Left lung (tissue), 4 donors: ENCODE measurements at regions not wholly inside any gene's neighbourhood (a gene's known extent, or its start where the extent isn't known, plus 50 kb on each side); places are given as distances from the start of the nearest gene placed in this dataset.
"Not testable (repeated sequence)": the region's sequence is repeated elsewhere in the genome, so short reads cannot be mapped to it uniquely, and the experiment has no call there.

Experiments used
- ATAC-seq: fragments of 200-7000 bp; cut with Tn5 transposase; one replicate; pipeline ENCODE4 v1.9.1; 2020; ENCODE audit warnings: moderate library complexity
- DNase-seq, 4 donors: peaks; one replicate each; pipeline ENCODE4 v3.0.0-alpha.2; 2013 to 2020
- H3K27ac ChIP-seq, 2 donors: fragments of 200-600 bp; sonication (generic) in 1 of 2; one replicate each; pipeline versions ENCODE4 v1.5.0 to v1.8.0; 2020 to 2021
- H3K27me3 ChIP-seq, 2 donors: fragments of 200-600 bp; sonication (generic) in 1 of 2; one replicate each; pipeline versions ENCODE4 v1.5.0 to v1.8.0; 2020 to 2021
- H3K36me3 ChIP-seq, 2 donors: fragments of 200-600 bp; sonication (generic) in 1 of 2; one replicate each; pipeline versions ENCODE4 v1.5.0 to v1.8.0; 2020 to 2021
- H3K4me1 ChIP-seq, 2 donors: fragments of 200-600 bp; one replicate each; pipeline ENCODE4 v1.8.0; 2021
- H3K4me3 ChIP-seq, 2 donors: fragments of 200-600 bp; sonication (generic) in 1 of 2; one replicate each; pipeline versions ENCODE4 v1.5.0 to v1.8.0; 2020 to 2021; ENCODE audit warnings: mild to moderate bottlenecking in 1 of 2
- H3K9me3 ChIP-seq, 2 donors: fragments of 200-600 bp; sonication (generic) in 1 of 2; one replicate each; pipeline versions ENCODE4 v1.5.0 to v1.8.0; 2020 to 2021
- CTCF ChIP-seq, 2 donors: fragments of 200-600 bp; sonication (generic) in 1 of 2; IDR thresholded peaks; one replicate each; pipeline versions ENCODE4 v1.5.0 to v1.8.0; 2021; ENCODE audit warnings: antibody characterized with exemption in 2 of 2
- intact Hi-C, 2 donors: fragments of 100-400 bp; cut with DNase I; formaldehyde crosslinking; loops; one replicate each; pipeline versions ENCODE4 v1.11.2 to v1.14.2; 2022
- donor health status: DM: no; HTN: yes; CAD: no.
- donor health status: DM: no; HTN: no; CAD: no.

GRCh38 chr2:59173325-59173724 lies 932.2 kb upstream of the FANCL start:
- no peaks in the 10 kb centered on the region for H3K9me3 ChIP-seq
- H3K36me3 ChIP-seq: no peaks in the 10 kb centered on the region
- H3K4me1 ChIP-seq: no peaks in the 10 kb centered on the region
- DNase-seq (no peak), ATAC-seq (no peak)
- no peak overlapping the region for H3K4me3 ChIP-seq
- TF ChIP-seq CTCF (IDR thresholded peaks at IDR 0.05): no peak
- intact Hi-C loops: no loop called here
- H3K27ac ChIP-seq: no peak overlapping the region
- no peaks in the 10 kb centered on the region for H3K27me3 ChIP-seq

- H3K27ac ChIP-seq: no peak overlapping the region
- no peak for DNase-seq
- H3K4me3 ChIP-seq: no peak overlapping the region
- no peaks in the 10 kb centered on the region for H3K9me3 ChIP-seq
- no peaks in the 10 kb centered on the region for H3K36me3 ChIP-seq
- TF ChIP-seq CTCF (IDR thresholded peaks at IDR 0.05): no peak
- intact Hi-C loops: no loop called here
- ATAC-seq: no peak
- H3K27me3 ChIP-seq: no peaks in the 10 kb centered on the region
- no peaks in the 10 kb centered on the region for H3K4me1 ChIP-seq
Measured at GRCh38 chr2:59171019-59171418, 929.9 kb upstream of the FANCL start.

GRCh38 chr2:59168766-59169165 lies 927.6 kb upstream of the FANCL start:
- TF ChIP-seq CTCF (IDR thresholded peaks at IDR 0.05): no peak
- intact Hi-C loops: no loop called here

GRCh38 chr2:59167514-59167913 lies 926.4 kb upstream of the FANCL start:
- no peak for DNase-seq
- Histone ChIP-seq H3K9me3 (no peaks in the 10 kb centered on the region), H3K4me3 (no peak overlapping the region), H3K27ac (no peak overlapping the region), H3K4me1 (no peaks in the 10 kb centered on the region), H3K27me3 (no peaks in the 10 kb centered on the region), H3K36me3 (no peaks in the 10 kb centered on the region)
- intact Hi-C loops: no loop called here
- no peak for TF ChIP-seq CTCF (IDR thresholded peaks at IDR 0.05)
- ATAC-seq: no peak

More at GRCh38 chr2:59168766-59169165, 927.6 kb upstream of the FANCL start:
- no peak for ATAC-seq
- no peaks in the 10 kb centered on the region for H3K9me3 ChIP-seq
- no peak overlapping the region for H3K27ac ChIP-seq
- H3K36me3 ChIP-seq: no peaks in the 10 kb centered on the region
- H3K27me3 ChIP-seq: no peaks in the 10 kb centered on the region
- H3K4me1 ChIP-seq: no peaks in the 10 kb centered on the region
- no peak for DNase-seq
- H3K4me3 ChIP-seq: no peak overlapping the region

GRCh38 chr2:59157908-59158307 lies 916.8 kb upstream of the FANCL start:
- H3K9me3 ChIP-seq, H3K4me3 ChIP-seq, H3K4me1 ChIP-seq, H3K27me3 ChIP-seq, intact Hi-C loops, DNase-seq, H3K36me3 ChIP-seq, ATAC-seq, H3K27ac ChIP-seq: not testable (repeated sequence)

- intact Hi-C loops: no loop called here
- ATAC-seq: no peak
Measured at GRCh38 chr2:59151805-59152204, 910.7 kb upstream of the FANCL start.

More at GRCh38 chr2:59151805-59152204, 910.7 kb upstream of the FANCL start:
- Histone ChIP-seq H3K4me3 (no peak overlapping the region), H3K4me1 (no peaks in the 10 kb centered on the region), H3K36me3 (no peaks in the 10 kb centered on the region), H3K27ac (no peak overlapping the region), H3K9me3 (no peaks in the 10 kb centered on the region), H3K27me3 (no peaks in the 10 kb centered on the region)
- TF ChIP-seq CTCF (IDR thresholded peaks at IDR 0.05): no peak
- no peak for DNase-seq
